RWPE2 (cell line): ENCODE measurements at regions not wholly inside any gene's neighbourhood (a gene's known extent, or its start where the extent isn't known, plus 50 kb on each side); places are given as distances from the start of the nearest gene placed in this dataset.

Source experiments
- ATAC-seq: fragments of 200-7000 bp; cut with Tn5 transposase; 3 replicates; pipeline ENCODE4 v1.9.1; 2021; ENCODE audit warnings: low read depth
- DNase-seq: peaks from one replicate; pipeline ENCODE4 v3.0.0-alpha.2; 2020; ENCODE audit warnings: low spot score
- H3K27ac ChIP-seq: fragments of 450-650 bp; 2 replicates; pipeline ENCODE4 v1.5.1; 2017; ENCODE audit warnings: mild to moderate bottlenecking; ENCODE audit not compliant: poor library complexity, severe bottlenecking
- H3K27me3 ChIP-seq: fragments of 250-450 bp; sonication (Bioruptor Pico); 2 replicates; pipeline ENCODE4 v1.5.1; 2021; ENCODE audit warnings: mild to moderate bottlenecking, moderate library complexity; ENCODE audit not compliant: insufficient read depth, poor library complexity, severe bottlenecking
- H3K36me3 ChIP-seq: fragments of 250-450 bp; sonication (Bioruptor Pico); 2 replicates; pipeline ENCODE4 v1.5.1; 2020; ENCODE audit warnings: low read depth, mild to moderate bottlenecking, moderate library complexity
- H3K4me1 ChIP-seq: fragments of 250-450 bp; sonication (Bioruptor Pico); 2 replicates; pipeline ENCODE4 v1.5.1; 2021; ENCODE audit warnings: mild to moderate bottlenecking, moderate library complexity; ENCODE audit not compliant: insufficient read depth, poor library complexity, severe bottlenecking
- H3K4me3 ChIP-seq: fragments of 250-450 bp; sonication (Bioruptor Pico); 2 replicates; pipeline ENCODE4 v1.5.1; 2021; ENCODE audit warnings: mild to moderate bottlenecking, moderate library complexity; ENCODE audit not compliant: severe bottlenecking
- H3K9me3 ChIP-seq: fragments of 250-450 bp; sonication (Bioruptor Pico); 2 replicates; pipeline ENCODE4 v1.5.1; 2021; ENCODE audit warnings: mild to moderate bottlenecking, moderate library complexity; ENCODE audit not compliant: severe bottlenecking
- CTCF ChIP-seq: fragments of 450-650 bp; IDR thresholded peaks from one replicate; pipeline ENCODE4 v1.5.1; 2017; ENCODE audit warnings: mild to moderate bottlenecking, moderate library complexity; ENCODE audit not compliant: poor library complexity, severe bottlenecking

GRCh38 chr2:126781206-126781605, 117.5 kb upstream of the TEX51 start:
- ATAC-seq (no peak), DNase-seq (no peak)
- Histone ChIP-seq H3K27ac (no peak overlapping the region), H3K27me3 (peaks cover 5% of the 10 kb centered on the region), H3K4me1 (no peaks in the 10 kb centered on the region), H3K9me3 (no peaks in the 10 kb centered on the region), H3K36me3 (no peaks in the 10 kb centered on the region), H3K4me3 (no peak overlapping the region)
- no peak for TF ChIP-seq CTCF

- H3K27me3 ChIP-seq, result peaks cover 4% of the 10 kb centered on the region
- no peak overlapping the region for H3K4me3 ChIP-seq
- no peak overlapping the region for H3K27ac ChIP-seq
- no peaks in the 10 kb centered on the region for H3K36me3 ChIP-seq
- H3K4me1 ChIP-seq, result no peaks in the 10 kb centered on the region
- ATAC-seq, result no peak
- H3K9me3 ChIP-seq, result no peaks in the 10 kb centered on the region
- no peak for TF ChIP-seq CTCF
- DNase-seq, result no peak
Observed at GRCh38 chr2:126781806-126782205, 116.9 kb upstream of the TEX51 start.

GRCh38 chr2:126782648-126783047, 116.0 kb upstream of the TEX51 start:
- no peak for TF ChIP-seq CTCF

GRCh38 chr2:126783341-126783740, 115.3 kb upstream of the TEX51 start:
- no peaks in the 10 kb centered on the region for H3K27me3 ChIP-seq
- DNase-seq, result no peak

More at GRCh38 chr2:126782648-126783047, 116.0 kb upstream of the TEX51 start:
- DNase-seq, result no peak
- Histone ChIP-seq H3K27ac (no peak overlapping the region), H3K4me3 (no peak overlapping the region), H3K4me1 (no peaks in the 10 kb centered on the region), H3K27me3 (no peaks in the 10 kb centered on the region), H3K36me3 (no peaks in the 10 kb centered on the region), H3K9me3 (no peaks in the 10 kb centered on the region)
- ATAC-seq, result no peak

More at GRCh38 chr2:126783341-126783740, 115.3 kb upstream of the TEX51 start:
- TF ChIP-seq CTCF, result no peak
- Histone ChIP-seq H3K36me3 (no peaks in the 10 kb centered on the region), H3K9me3 (no peaks in the 10 kb centered on the region), H3K4me1 (no peaks in the 10 kb centered on the region), H3K4me3 (no peak overlapping the region), H3K27ac (no peak overlapping the region)
- no peak for ATAC-seq
